PFSK-1 (cell line): ENCODE measurements at regions not wholly inside any gene's neighbourhood (a gene's known extent, or its start where the extent isn't known, plus 50 kb on each side); places are given as distances from the start of the nearest gene placed in this dataset.

Experiments
- POLR2AphosphoS5 ChIP-seq: IDR thresholded peaks from 2 replicates; pipeline ENCODE4 v1.6.1; 2012; ENCODE audit warnings: low read depth, mild to moderate bottlenecking, control low read depth, low read length, moderate library complexity
- SIN3A ChIP-seq: IDR thresholded peaks from 2 replicates; pipeline ENCODE4 v1.6.1; 2012; ENCODE audit warnings: mild to moderate bottlenecking, low read length, moderate library complexity, borderline replicate concordance; ENCODE audit not compliant: insufficient read depth

DNA sequence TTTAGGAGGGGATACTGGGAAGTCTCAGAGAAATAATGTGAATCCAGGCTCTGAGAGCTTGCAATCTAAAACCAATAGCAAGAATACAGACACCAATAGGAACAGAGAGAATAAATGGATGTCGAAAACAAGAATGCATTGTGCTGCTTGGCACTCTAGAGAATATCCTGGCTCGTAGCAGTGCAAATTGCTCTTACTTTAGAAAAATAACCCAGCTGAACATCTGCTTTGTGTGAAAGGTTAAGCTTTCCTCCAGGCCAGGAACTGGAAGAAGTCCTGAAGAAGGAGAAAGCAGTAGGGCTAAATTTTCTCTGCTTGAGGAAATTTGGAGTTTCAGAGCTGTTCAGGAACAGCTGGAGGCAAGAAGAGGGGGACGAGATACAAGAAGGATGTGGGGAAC lies 382.3 kb downstream of the HHIPL2 start:
- no peak for TF ChIP-seq SIN3A
- no peak for TF ChIP-seq POLR2AphosphoS5
